NOMO-1 treated with DMSO at 0.1 percent for 48 hours (cell line): ENCODE measurements at regions not wholly inside any gene's neighbourhood (a gene's known extent, or its start where the extent isn't known, plus 50 kb on each side); places are given as distances from the start of the nearest gene placed in this dataset.
"Not testable (repeated sequence)": the region's sequence is repeated elsewhere in the genome, so short reads cannot be mapped to it uniquely, and the experiment has no call there.

Experiments used
- DNase-seq: peaks from one replicate; lab custom pipeline; 2025; ENCODE audit not compliant: unreplicated experiment; lab: John Stamatoyannopoulos, UW

- DNase-seq = no peak
These were observed 1525.6 kb upstream of the PRR20A start for GRCh38 chr13:55615081-55615480.

- no peak for DNase-seq
These were observed 1523.5 kb upstream of the PRR20A start for GRCh38 chr13:55617241-55617640.

GRCh38 chr13:55627221-55627620 is 1513.5 kb upstream of the PRR20A start:
- DNase-seq = no peak

GRCh38 chr13:55632402-55632801 is 1508.3 kb upstream of the PRR20A start:
- DNase-seq = no peak

DNA sequence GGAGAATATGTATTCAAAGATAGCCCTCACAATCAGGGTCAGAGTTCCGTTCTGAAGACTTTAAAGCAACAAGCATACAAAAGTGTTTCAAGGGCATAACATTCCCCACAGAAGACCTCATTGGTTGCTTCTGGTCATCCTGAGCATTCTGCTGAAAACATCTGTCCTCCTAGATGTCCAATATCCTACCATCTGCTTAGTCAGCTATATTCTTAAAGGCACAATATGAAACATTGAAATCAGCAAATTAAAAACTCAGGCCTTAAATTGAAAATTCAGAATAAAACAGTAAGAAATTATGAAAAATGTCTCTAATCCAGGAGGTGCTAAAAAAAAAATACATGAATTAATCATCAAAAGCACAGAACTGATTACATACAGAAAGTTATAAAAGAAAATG is 1491.2 kb upstream of the PRR20A start:
- no peak for DNase-seq

DNA sequence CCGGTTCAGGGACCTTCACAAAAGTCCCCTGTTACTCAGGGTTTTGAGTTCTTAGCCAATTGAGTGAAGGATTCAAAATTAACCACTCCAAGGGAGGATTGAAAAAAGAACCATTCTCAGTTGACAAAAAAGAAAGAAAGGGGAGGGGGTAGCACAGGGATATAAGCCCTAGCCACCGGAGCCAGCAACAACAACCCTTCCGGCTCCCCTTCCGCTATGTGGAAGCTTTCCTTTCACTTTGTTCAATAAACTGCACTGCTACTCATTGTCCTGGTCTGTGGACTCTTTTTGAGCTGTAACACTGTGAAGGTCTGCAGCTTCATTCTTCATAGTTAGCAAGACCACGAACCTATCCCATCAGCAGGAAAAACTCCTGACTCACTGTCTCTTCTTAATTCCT is 1488.1 kb upstream of the PRR20A start:
- no peak for DNase-seq

DNA sequence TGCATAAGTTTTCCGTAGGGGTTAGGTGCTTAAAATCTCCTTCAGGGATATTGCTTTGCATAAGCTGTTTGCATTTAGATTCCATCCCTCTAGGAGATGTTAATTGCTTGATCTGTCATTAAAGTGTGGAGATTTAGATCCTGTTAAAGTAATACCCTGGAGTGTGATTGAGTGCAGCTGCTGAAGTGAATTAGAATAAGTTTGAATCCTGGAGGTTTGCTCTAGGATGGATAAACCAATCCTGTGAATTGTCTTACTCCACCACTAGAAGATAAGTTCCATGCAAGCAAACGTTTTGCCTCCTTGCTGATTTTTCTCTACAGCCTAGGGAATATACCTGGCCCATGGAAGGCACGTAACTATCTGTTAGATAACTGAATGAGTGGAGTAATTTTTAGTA is 1487.2 kb upstream of the PRR20A start:
- DNase-seq = no peak

DNA sequence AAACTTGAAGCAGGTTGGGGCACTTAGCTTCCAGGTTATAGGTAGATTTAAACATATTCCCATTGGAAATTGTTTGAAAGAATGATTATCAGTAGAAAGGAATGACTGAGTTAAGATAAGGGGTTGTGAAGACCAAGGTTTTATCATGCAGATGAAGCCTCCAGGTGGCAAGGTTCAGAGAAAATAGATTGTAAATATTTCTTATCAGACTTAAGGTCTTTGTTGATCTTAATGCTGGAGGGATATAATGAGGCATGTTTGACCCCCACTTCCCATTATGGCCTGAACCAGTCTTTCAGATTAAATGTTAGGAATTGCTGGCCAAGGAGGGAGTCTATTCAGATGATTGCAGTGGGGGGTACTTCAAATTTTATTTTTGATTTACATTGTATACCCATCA is 1486.5 kb upstream of the PRR20A start:
- no peak for DNase-seq

DNA sequence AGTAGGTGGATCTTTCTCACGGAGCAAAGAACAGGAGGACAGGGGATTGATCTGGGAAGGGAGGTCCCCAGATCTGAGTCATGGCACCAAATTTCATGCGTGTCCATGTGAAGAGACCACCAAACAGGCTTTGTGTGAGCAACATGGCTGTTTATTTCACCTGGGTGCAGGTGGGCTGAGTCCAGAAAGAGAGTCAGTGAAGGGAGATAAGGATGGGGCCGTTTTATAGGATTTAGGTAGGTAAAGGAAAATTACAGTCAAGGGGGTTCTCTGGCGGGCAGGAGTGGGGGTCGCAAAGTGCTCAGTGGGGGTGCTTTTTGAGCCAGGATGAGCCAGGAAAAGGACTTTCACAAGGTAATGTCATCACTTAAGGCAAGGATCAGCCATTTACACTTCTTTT is 1480.5 kb upstream of the PRR20A start:
- not testable (repeated sequence) for DNase-seq

GRCh38 chr13:55660851-55661250 is 1479.9 kb upstream of the PRR20A start:
- no peak for DNase-seq

DNA sequence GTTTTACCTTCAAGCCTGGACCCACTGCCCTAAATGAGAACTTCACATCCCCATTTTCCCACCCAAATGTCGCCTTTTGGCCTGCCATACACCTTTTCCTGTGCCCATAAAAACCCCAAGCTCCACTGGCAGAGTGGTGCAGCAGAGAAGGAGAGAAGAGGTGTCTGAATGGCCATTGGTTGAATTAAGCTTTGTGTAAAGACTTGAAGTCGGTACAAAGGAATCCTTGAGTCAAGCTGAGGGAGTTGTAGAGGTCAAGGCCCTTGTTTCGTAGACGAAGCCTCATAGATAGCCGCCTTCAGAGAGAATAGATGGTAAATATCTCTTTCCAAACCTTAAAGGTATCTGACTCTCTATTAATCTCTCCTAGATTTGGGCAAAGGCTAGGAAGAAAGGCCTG is 1479.2 kb upstream of the PRR20A start:
- no peak for DNase-seq

- DNase-seq = no peak
These were observed 1476.5 kb upstream of the PRR20A start for GRCh38 chr13:55664178-55664577.

GRCh38 chr13:55669051-55669450 is 1471.7 kb upstream of the PRR20A start:
- DNase-seq = no peak

GRCh38 chr13:55673910-55674309 is 1466.8 kb upstream of the PRR20A start:
- no peak for DNase-seq

- DNase-seq = no peak
These were observed 1457.9 kb upstream of the PRR20A start for GRCh38 chr13:55682776-55683175.

DNA sequence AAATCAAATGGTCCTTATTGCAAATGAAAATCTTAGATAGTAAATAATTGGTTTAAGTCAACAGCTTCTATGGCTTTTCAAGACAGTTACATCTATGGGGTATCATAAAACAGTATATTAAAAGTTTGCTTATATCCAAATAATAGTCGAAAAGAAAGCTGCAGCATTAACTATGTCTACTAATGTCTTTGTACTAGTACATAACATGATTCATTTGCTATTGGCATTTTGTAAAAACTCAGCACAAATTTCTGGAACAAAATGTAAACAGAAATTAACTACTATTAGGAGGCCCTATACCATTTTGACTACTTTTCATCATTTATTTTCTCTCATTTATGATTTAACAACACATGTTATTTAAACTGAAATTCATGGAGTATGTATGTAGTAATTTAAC is 1435.2 kb upstream of the PRR20A start:
- no peak for DNase-seq

- no peak for DNase-seq
These were observed 1434.7 kb upstream of the PRR20A start for GRCh38 chr13:55705971-55706370.

- DNase-seq = no peak
These were observed 1426.6 kb upstream of the PRR20A start for GRCh38 chr13:55714120-55714519.

DNA sequence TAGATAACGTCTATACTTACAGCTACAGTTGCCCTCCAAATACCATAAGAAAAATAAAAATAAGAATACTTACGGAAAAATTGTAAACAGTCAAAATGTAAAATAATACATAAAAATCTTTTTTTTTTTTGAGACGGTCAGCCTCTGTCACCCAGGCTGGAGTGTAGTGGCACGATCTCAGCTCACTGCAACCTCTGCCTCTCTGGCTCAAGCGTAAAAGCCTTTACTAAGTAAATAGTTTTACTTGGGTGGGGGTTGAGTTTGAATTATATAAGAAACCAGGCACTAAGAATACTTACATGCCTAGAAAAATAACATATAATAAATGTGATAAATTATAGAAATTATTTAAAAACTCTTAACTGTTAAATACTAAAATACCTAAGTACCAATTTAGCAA is 1413.0 kb upstream of the PRR20A start:
- no peak for DNase-seq

DNA sequence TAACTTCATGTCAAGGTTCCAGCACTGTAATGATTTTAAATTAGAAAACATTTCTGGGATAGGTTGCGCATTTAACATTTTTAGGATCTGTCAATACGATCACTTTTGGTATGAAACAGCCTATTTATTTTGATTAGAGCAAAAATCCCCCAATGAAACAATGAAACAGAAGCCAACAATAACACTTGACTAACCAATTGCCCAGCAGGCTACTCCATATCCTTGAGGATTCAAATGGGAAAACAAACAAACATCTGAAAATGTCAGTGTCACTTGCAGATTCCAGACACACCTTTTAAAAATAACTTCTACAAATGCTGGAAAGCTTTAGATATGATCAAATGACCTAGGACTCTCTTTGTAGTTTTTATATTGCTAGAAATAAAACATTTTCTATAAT is 1412.5 kb upstream of the PRR20A start:
- DNase-seq = no peak

- no peak for DNase-seq
These were observed 1394.9 kb upstream of the PRR20A start for GRCh38 chr13:55745828-55746227.

DNA sequence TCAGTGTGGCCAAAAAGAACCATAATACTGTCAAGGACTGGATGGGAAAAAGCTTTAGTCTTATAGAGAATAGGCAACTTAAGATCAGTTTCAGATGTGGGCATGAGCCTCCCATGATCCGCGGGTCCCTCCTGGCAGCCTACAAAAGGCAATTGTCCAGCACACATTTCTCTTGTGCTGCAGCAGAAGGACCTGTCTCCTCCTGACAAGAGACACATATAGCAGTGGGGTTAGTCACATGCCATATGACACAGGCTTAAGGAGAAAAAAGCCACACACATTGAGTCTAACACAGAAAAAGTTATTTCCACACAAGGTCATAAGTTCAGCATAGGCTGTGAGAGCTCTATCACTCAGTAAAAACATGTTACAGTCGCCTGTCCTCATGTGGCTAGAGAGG is 1378.7 kb upstream of the PRR20A start:
- no peak for DNase-seq

DNA sequence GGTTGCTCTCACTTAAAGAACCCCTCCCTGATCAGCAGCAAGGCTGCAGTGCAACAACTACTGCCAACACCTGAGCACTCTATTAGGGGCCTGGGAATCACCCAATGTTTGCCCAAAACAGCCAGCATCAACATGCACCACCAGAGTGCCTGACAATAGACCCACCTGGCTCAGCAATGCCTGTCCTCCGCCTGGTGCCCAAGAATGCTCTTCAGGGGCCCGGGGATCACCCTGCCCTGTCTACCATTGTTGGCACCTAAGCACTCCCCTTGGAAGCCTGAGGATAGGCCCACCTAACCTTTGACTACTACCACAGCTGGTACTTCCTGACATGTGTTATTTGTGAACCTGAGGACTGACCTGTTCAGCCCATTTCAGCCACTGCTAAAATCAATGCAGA is 1363.1 kb upstream of the PRR20A start:
- DNase-seq = no peak

- no peak for DNase-seq
These were observed 1356.9 kb upstream of the PRR20A start for GRCh38 chr13:55783841-55784240.
